Mammary epithelial cell (primary cell): ENCODE measurements at regions not wholly inside any gene's neighbourhood (a gene's known extent, or its start where the extent isn't known, plus 50 kb on each side); places are given as distances from the start of the nearest gene placed in this dataset.

Experiments
- EZH2 ChIP-seq: IDR thresholded peaks from 2 replicates; pipeline ENCODE4 v1.6.1; 2012; ENCODE audit warnings: low read length, inconsistent platforms, borderline replicate concordance
- TF ChIP-seq, protein P1 (sequence below), 2 donors: IDR thresholded peaks in 1 of 2; conservative IDR thresholded peaks in 1 of 2; 2 replicates each; pipeline ENCODE4 v1.5.1; 2011 to 2012; ENCODE audit warnings: inconsistent platforms in 2 of 2, low read length in 2 of 2, mild to moderate bottlenecking in 2 of 2, control low read depth in 1 of 2, low read depth in 1 of 2; ENCODE audit not compliant: insufficient read depth in 1 of 2; ENCODE audit errors: extremely low read depth in 1 of 2

GRCh38 chrX:4925911-4926310, 1212.5 kb upstream of the PRKX start:
- TF ChIP-seq, protein P1, sequence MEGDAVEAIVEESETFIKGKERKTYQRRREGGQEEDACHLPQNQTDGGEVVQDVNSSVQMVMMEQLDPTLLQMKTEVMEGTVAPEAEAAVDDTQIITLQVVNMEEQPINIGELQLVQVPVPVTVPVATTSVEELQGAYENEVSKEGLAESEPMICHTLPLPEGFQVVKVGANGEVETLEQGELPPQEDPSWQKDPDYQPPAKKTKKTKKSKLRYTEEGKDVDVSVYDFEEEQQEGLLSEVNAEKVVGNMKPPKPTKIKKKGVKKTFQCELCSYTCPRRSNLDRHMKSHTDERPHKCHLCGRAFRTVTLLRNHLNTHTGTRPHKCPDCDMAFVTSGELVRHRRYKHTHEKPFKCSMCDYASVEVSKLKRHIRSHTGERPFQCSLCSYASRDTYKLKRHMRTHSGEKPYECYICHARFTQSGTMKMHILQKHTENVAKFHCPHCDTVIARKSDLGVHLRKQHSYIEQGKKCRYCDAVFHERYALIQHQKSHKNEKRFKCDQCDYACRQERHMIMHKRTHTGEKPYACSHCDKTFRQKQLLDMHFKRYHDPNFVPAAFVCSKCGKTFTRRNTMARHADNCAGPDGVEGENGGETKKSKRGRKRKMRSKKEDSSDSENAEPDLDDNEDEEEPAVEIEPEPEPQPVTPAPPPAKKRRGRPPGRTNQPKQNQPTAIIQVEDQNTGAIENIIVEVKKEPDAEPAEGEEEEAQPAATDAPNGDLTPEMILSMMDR (conservative IDR thresholded peaks at IDR 0.05 in 1 of 2, IDR thresholded peaks at IDR 0.05 in 1 of 2; ENCODE audit: extremely low read depth in 1 of 2, insufficient read depth in 1 of 2, low read depth in 1 of 2, low read length in 2 of 2), result no peak
- no peak for TF ChIP-seq EZH2
